HG03575 (cell line): ENCODE measurements at regions not wholly inside any gene's neighbourhood (a gene's known extent, or its start where the extent isn't known, plus 50 kb on each side); places are given as distances from the start of the nearest gene placed in this dataset.
"Not testable (repeated sequence)": the region's sequence is repeated elsewhere in the genome, so short reads cannot be mapped to it uniquely, and the experiment has no call there.

Source experiments
- ATAC-seq: cut with Tn5 transposase; IDR thresholded peaks from one replicate; pipeline ENCODE4 v1.9.1; 2021; ENCODE audit not compliant: unreplicated experiment, insufficient number of reproducible peaks, low FRiP score; ENCODE audit errors: extremely low read depth

DNA sequence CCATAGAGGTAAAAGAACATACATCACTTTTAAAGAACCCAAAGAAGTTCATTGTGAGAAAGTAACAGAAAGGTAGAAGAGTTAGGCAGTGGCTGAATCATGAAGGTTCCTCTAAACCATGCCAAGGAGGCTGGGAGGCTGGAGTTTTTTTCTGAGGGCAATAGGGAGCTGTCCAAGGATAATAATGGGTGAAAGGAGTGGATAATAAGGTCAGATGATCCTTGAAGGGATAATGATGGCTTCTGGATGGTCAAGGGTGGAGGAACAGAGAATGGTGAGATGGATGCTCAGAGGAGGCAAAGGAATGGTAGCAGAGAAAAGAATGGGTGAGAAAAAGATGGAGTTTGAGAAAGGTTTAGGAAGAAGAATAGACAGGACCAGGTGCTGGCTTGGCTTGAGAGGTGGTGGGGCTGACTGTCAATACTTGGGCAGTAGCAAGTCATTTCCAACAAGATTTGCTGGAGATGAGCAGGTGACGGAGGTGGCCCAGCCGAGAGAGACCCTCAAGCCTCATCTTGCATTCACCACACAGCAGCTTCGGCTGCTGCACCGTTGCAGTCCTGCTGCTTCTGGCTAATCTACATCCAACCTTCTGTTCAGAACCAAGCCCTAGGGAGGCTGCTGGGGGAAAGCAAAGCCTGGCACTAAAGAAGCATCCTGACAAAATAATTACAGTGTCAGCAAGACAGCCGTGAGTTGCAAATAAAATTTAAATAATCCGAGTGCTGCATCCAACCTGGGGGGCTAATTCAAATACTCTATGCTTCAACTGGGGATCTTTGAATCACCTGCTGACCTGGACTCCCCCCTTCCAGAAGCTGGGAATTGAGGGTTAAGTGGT, 131.2 kb upstream of the KCNG1 start:
- ATAC-seq: no peak

GRCh38 chr20:51148941-51149340, 126.0 kb upstream of the KCNG1 start:
- no peak for ATAC-seq

GRCh38 chr20:51144476-51144875, 121.6 kb upstream of the KCNG1 start:
- ATAC-seq: no peak

- no peak for ATAC-seq
Observed at GRCh38 chr20:51143652-51144051, 120.7 kb upstream of the KCNG1 start.

- ATAC-seq: no peak
Observed at GRCh38 chr20:51142448-51142847, 119.5 kb upstream of the KCNG1 start.

DNA sequence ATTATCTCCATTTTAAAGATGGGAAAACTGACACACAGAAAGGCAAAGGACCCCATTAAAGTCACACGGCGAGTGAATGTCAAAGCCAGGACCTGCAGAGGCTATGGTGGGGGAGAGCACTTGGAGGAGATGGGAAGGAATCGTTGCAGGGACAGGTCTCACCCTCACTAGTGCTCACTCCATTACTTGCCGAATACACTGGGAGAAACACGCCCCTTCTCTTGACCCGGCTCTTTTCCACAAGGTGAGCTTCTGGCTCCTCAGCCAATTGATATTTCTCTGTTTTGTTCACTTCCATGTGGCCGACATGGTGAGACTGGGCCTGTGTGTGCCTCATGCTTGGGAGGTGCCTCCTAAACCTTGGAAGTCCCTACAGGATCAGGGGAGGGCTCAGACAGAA, 117.8 kb upstream of the KCNG1 start:
- ATAC-seq: no peak

DNA sequence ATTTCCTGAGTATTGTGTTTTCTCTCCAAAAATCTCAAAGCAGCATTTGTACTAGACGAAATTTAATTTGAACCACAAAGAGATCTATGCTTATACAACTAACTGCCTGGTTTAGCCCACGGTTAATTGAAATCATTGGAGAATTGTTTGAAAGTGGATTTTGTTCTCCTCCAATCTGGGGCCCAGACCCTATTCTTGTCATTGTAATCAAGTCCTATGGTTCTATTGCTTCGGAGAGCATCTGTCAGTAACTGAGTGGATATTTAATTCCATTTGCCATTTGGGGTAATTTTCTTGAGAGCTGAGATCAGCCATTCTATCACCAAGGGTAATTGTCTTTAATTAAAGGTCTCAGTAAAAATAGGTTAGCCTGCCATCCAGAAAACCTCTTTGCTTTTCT, 117.0 kb upstream of the KCNG1 start:
- ATAC-seq: no peak

- ATAC-seq: no peak
Observed at GRCh38 chr20:51138576-51138975, 115.7 kb upstream of the KCNG1 start.

GRCh38 chr20:51137461-51137860, 114.6 kb upstream of the KCNG1 start:
- ATAC-seq: no peak

DNA sequence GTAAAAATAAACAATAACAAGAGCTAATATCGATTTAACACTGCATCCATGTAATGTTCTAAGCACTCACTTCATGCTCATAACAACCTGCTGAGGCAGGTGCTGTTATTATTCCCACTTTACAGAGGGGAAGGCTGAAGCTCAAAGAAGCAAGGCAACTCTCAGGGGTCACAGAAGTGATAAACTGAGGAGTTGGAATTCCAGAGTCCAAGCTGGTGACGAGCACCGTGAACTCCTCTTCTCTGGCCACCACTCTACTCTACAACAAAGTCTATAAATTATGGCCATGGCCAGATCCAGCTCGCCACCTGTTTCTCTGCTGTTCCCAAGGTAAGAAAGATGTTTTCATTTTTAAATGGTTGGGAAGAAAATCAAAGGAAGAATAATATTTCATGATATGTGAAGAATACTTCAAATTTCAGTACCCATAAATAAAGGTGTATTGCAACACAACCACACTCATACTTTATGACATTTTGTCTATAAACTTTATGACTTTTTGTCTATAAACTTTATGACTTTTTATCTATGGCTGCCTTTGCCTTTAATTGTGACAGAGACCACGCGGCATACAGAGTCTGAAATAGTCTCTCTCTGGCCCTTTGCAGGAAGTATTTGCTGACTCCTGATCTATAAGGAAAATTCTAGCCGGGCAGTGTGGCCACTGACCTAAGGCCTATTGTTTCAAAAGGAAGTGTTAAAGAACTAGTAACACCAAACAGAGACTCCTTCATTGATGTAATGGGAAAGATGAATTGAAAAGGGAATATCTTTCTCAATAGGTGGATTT, 113.2 kb upstream of the KCNG1 start:
- ATAC-seq: no peak

GRCh38 chr20:51134405-51134804, 111.5 kb upstream of the KCNG1 start:
- no peak for ATAC-seq

DNA sequence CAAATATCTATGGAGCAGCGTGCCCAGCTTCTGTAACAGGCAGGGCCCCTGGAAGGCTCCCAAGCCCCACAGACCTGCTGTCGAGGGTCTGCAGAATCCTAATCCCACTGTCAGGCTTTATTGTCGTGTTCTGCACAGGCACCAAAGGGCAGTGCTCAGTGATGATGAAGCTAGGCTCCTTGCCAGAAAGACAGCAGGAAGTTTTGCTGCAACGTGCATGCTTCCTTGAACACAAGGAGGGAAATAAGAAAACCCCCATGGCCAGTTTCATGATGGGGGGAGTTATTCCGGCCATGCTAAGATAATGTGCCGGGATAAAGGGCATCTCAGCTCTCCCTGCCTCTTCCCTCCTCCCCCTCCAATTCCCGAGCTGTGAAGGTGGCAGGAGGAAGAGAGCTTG, 109.4 kb upstream of the KCNG1 start:
- ATAC-seq: no peak

DNA sequence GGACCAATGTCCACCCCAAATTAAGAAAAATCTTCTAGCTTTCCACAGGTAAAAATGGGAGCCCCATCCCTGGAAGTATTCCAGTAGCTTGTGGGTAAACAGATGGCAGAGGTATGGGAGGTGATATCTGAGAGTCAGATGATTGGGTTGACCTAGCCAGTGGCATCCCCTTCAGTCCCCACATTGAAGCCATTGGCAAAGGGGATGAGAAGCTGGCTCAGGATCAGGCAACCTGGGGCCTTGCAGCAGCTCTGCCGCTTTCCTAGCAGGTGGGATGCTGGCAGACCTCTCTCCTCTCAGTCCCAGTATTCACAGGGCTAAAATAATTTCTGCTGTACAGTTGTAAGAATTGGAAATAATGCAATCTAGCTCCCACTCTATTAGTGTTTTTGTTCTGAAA, 108.9 kb upstream of the KCNG1 start:
- no peak for ATAC-seq

- ATAC-seq: no peak
Observed at GRCh38 chr20:51129147-51129776, 106.4 kb upstream of the KCNG1 start.

DNA sequence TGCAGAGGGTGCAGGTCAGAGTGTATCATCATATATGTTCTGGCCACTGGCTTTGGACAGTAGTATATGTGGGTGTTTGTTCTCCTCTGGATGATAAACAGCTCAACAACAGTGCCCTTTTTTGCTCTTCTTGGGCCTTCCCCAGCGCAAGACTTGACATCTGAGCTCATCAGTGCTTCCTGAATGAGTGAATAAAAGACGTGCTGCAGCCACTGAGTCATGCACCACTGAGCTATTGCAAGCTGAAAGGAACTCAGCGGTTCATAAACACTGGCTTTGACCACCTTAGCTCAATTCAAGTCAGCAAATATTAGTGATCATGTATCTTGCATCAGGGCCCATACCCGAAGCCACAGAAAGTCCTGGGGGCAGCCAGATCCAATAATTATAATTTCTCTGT, 105.3 kb upstream of the KCNG1 start:
- peak; percentile 67 for ATAC-seq

GRCh38 chr20:51127713-51128112, 104.8 kb upstream of the KCNG1 start:
- no peak for ATAC-seq

GRCh38 chr20:51126337-51126736, 103.4 kb upstream of the KCNG1 start:
- ATAC-seq: no peak

GRCh38 chr20:51125780-51126179, 102.9 kb upstream of the KCNG1 start:
- no peak for ATAC-seq

DNA sequence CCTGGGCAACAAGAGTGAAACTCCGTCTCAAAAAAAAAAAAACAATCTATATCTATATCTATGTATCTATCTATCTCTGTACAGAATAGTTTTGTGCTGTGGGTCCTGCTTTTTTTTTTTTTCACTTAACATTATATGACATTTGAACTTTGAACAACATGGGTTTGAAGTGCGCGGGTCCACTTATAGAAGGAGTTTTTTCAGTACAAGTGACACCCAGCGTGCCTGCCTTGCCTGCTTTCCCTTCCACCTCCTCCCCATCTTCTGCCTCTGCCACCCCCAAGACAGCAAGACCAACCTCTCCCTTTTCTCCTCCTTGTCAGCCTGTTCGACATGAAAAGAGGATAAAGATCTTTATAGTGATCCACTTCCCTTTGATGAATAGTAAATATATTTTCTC, 102.2 kb upstream of the KCNG1 start:
- no peak for ATAC-seq

DNA sequence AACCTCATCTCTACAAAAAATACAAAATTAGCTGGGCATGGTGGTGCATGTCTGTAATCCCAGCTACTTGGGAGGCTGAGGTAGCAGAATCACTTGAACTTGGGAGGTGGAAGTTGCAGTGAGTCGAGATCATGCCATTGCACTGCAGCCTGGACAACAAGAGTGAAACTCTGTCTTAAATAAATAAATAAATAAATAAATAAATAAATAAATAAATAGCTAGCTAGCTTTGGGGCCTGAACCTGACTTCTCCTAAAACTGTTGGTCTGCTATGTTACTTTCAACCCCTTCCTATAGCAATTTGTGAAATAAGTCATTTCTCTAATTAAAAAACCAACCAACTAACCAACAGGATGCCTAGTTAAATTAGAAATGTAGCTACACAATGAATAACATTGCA, 101.0 kb upstream of the KCNG1 start:
- ATAC-seq: not testable (repeated sequence)
